ENCODE measurements at regions not wholly inside any gene's neighbourhood (a gene's known extent, or its start where the extent isn't known, plus 50 kb on each side); places are given as distances from the start of the nearest gene placed in this dataset.

GRCh38 chr11:45500451-45500850, 165.0 kb downstream of the CHST1 start:
- H3K36me3 ChIP-seq, result no peaks in the 10 kb centered on the region
- H3K4me1 ChIP-seq, result peaks cover 0 to 6% (median 0%) of the 10 kb centered on the region in 9 donors
- 57 to 67% methylated on average over 6 of the region's 6 CpGs for WGBS, 2 donors
- intact Hi-C loops (cut with DNase I), result no loop called here
- DNase-seq (no peak), ATAC-seq (no peak)
- H3K27ac ChIP-seq, result no peak overlapping the region
- TF ChIP-seq CTCF (IDR thresholded peaks at IDR 0.05), result no peak
- H3K9me3 ChIP-seq, result peaks cover 0 to 22% (median 0%) of the 10 kb centered on the region in 11 donors
- H3K4me3 ChIP-seq, result no peak overlapping the region
- peaks cover 0 to 11% (median 0%) of the 10 kb centered on the region in 7 donors for H3K27me3 ChIP-seq

GRCh38 chr11:45494738-45495137, 170.7 kb downstream of the CHST1 start:
- intact Hi-C loops (cut with DNase I), result no loop called here
- H3K9me3 ChIP-seq, result peaks cover 0 to 16% (median 0%) of the 10 kb centered on the region in 11 donors
- DNase-seq (no peak), ATAC-seq (no peak)
- H3K4me1 ChIP-seq, result no peaks in the 10 kb centered on the region
- H3K36me3 ChIP-seq, result no peaks in the 10 kb centered on the region
- no peak for TF ChIP-seq CTCF (IDR thresholded peaks at IDR 0.05)
- 93 to 95% methylated on average over 2 of the region's 2 CpGs for WGBS, 2 donors
- peaks cover 0 to 16% (median 5%) of the 10 kb centered on the region in 7 donors for H3K27me3 ChIP-seq
- H3K27ac ChIP-seq, result no peak overlapping the region
- no peak overlapping the region for H3K4me3 ChIP-seq

GRCh38 chr11:45489281-45489905, 176.0 kb downstream of the CHST1 start:
- Histone ChIP-seq H3K9me3 (no peaks in the 10 kb centered on the region), H3K4me1 (no peaks in the 10 kb centered on the region), H3K36me3 (no peaks in the 10 kb centered on the region), H3K27ac (no peak overlapping the region), H3K4me3 (no peak overlapping the region), H3K27me3 (peaks cover 0 to 32% (median 9%) of the 10 kb centered on the region in 7 donors)
- intact Hi-C loops (cut with DNase I), result no loop called here
- ATAC-seq, result no peak
- 41% methylated on average over 7 of the region's 7 CpGs for WGBS, 2 donors
- no peak for TF ChIP-seq CTCF (IDR thresholded peaks at IDR 0.05)
- no peak for DNase-seq

- Histone ChIP-seq H3K9me3 (no peaks in the 10 kb centered on the region), H3K4me1 (no peaks in the 10 kb centered on the region), H3K36me3 (no peaks in the 10 kb centered on the region), H3K27me3 (peaks cover 0 to 43% (median 31%) of the 10 kb centered on the region in 7 donors), H3K27ac (no peak overlapping the region), H3K4me3 (no peak overlapping the region)
- no peak for TF ChIP-seq CTCF (IDR thresholded peaks at IDR 0.05)
- ATAC-seq (no peak), DNase-seq (no peak)
- intact Hi-C loops (cut with DNase I), result no loop called here
- 86 to 90% methylated on average over 6 of the region's 6 CpGs for WGBS, 2 donors
Observed at GRCh38 chr11:45486461-45486860, 179.0 kb downstream of the CHST1 start.
